C4-2B (cell line): ENCODE measurements at regions not wholly inside any gene's neighbourhood (a gene's known extent, or its start where the extent isn't known, plus 50 kb on each side); places are given as distances from the start of the nearest gene placed in this dataset.

Source experiments
- H3K27ac ChIP-seq: fragments of 450-650 bp; 2 replicates; pipeline ENCODE4 v1.5.1; 2017
- ZFX ChIP-seq: fragments of 450-650 bp; IDR thresholded peaks from 2 replicates; pipeline ENCODE4 v1.6.1; 2017
- TF ChIP-seq, protein P1 (sequence below): fragments of 450-650 bp; conservative IDR thresholded peaks from 2 replicates; pipeline ENCODE4 v1.5.1; 2017; ENCODE audit warnings: mild to moderate bottlenecking

DNA sequence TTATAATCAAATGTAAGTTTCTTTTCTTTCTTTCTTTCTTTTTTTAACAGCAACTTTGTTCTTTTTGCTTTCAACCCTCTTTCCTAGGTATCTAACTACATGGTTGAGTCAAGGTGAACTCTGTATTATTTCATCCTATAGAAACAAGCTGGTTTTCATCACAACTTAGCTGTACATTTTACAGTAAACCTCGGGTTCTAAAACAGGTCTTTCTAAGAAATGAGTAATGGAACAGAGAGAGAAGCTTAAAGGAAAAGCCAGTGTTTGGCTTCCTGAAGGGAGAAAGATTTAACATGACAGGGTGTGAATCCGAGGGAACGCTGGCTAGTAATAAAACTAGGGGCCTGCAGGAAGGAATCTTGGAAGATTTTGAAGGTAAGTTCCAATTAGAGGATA, 143.4 kb upstream of the ITGB1 start:
- TF ChIP-seq, protein P1, sequence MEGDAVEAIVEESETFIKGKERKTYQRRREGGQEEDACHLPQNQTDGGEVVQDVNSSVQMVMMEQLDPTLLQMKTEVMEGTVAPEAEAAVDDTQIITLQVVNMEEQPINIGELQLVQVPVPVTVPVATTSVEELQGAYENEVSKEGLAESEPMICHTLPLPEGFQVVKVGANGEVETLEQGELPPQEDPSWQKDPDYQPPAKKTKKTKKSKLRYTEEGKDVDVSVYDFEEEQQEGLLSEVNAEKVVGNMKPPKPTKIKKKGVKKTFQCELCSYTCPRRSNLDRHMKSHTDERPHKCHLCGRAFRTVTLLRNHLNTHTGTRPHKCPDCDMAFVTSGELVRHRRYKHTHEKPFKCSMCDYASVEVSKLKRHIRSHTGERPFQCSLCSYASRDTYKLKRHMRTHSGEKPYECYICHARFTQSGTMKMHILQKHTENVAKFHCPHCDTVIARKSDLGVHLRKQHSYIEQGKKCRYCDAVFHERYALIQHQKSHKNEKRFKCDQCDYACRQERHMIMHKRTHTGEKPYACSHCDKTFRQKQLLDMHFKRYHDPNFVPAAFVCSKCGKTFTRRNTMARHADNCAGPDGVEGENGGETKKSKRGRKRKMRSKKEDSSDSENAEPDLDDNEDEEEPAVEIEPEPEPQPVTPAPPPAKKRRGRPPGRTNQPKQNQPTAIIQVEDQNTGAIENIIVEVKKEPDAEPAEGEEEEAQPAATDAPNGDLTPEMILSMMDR = no peak
- no peak for TF ChIP-seq ZFX
- H3K27ac ChIP-seq = no peak overlapping the region

DNA sequence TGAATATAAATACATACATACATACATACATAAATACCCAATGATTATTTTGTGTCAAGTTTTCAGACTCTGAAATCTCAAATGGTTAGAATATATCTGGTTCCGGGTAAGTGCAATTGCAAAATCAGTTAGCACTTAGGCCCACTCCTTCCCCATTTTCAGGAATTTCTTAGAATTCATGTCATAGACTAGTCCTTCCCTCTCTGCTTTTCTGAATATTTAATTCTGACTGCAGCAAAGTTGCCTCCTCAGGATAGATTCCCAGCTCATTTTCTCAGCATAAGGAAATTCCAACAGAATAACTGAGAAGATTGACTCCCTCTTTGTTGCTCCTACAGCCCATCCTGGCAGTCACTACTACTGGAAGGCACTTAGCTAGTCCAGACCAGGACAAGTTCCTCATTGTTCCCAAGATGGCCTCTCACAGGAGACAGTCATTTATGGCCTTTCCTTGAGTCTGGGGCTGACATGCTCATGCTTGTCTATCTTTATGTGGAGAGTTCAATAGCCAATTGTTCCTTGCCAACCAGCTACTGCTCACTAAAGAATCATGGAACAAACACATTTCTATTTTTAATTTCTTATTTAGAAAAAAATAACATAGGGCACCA, 142.9 kb upstream of the ITGB1 start:
- no peak for TF ChIP-seq ZFX
- TF ChIP-seq, protein P1 = no peak
- no peak overlapping the region for H3K27ac ChIP-seq

- TF ChIP-seq ZFX = no peak
- TF ChIP-seq, protein P1 = no peak
- no peak overlapping the region for H3K27ac ChIP-seq
Observed at GRCh38 chr10:33099748-33100147, 141.7 kb upstream of the ITGB1 start.

- no peak overlapping the region for H3K27ac ChIP-seq
- TF ChIP-seq, protein P1 = no peak
- TF ChIP-seq ZFX = no peak
Observed at GRCh38 chr10:33098951-33099663, 141.1 kb upstream of the ITGB1 start.

DNA sequence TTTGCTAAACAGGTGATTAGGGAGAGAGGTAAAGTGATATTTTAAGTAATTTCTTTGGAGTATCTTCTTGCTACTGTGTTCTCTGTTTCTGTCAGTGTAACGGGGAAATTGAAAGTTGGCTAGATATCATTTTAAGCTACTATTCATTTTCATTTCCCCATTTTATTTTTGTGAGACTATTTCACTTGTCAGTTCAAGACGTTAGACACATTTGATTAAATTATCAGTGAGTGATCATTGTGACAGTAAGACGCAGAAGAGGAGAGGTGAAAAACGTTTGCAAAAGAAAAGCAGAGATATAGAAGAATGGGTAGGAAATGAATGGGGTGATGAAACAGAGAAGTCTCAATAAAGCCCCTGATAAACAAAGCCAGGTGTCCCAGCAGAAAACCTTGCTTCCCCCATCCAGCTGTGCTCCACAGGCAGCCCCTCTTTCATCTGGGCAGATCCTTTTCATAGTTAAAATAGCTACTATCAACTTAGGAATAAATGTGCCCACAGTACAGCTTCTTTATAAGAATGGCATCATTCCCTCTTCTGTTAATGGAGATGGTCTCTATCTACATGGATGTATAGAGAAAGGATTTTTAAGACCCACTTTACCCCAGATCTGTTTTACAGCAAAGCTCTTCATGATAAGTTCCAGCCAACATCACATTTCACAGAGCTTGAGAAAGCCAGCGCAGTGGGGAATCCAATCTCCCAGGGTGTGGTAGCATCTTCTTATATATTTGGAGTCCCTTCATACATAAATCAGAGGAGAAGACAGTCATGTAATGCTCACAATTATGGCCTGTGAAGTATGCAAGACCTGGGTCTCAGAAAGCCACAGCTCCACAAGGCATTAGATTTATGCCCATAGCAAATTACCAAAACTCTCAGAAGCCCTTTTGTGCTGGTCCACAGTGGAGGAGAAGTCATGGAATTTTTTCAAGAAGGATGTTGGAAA, 138.1 kb upstream of the ITGB1 start:
- H3K27ac ChIP-seq = no peak overlapping the region
- no peak for TF ChIP-seq ZFX
- TF ChIP-seq, protein P1 = no peak

- TF ChIP-seq, protein P1 = no peak
- no peak for TF ChIP-seq ZFX
- no peak overlapping the region for H3K27ac ChIP-seq
Observed at GRCh38 chr10:33094263-33095051, 136.4 kb upstream of the ITGB1 start.
